Keratinocyte (primary cell): ENCODE measurements at regions not wholly inside any gene's neighbourhood (a gene's known extent, or its start where the extent isn't known, plus 50 kb on each side); places are given as distances from the start of the nearest gene placed in this dataset.

Experiments
- DNase-seq: peaks from one replicate; pipeline ENCODE4 v3.0.0-alpha.2; 2011; ENCODE audit warnings: low read depth, missing footprints, low spot score
- FAIRE-seq: peaks from 2 replicates; lab custom pipeline; 2011; peaks lifted over from hg19 to GRCh38; lab: Jason Lieb, UNC
- H2AFZ ChIP-seq: 2 replicates; pipeline ENCODE4 v1.6.0; 2012; ENCODE audit warnings: low read length, control low read depth, inconsistent platforms; ENCODE audit not compliant: control insufficient read depth
- H3K27ac ChIP-seq: 2 replicates; pipeline ENCODE4 v1.5.1; 2011; ENCODE audit warnings: low read length; ENCODE audit not compliant: control insufficient read depth, insufficient read depth
- H3K27me3 ChIP-seq: 3 replicates; pipeline ENCODE4 v1.6.0; 2011; ENCODE audit warnings: low read length; ENCODE audit not compliant: control insufficient read depth, insufficient read depth; ENCODE audit errors: extremely low read depth
- H3K36me3 ChIP-seq, 2 experiments: 2 replicates in 1 of 2; 3 replicates in 1 of 2; pipeline ENCODE4 v1.5.1; 2011; ENCODE audit warnings: low read length in 2 of 2, mild to moderate bottlenecking in 1 of 2; ENCODE audit not compliant: control insufficient read depth in 2 of 2, insufficient read depth in 2 of 2; ENCODE audit errors: extremely low read depth in 1 of 2
- H3K4me1 ChIP-seq: 3 replicates; pipeline ENCODE4 v1.5.1; 2011; ENCODE audit warnings: low read length; ENCODE audit not compliant: control insufficient read depth, insufficient read depth; ENCODE audit errors: extremely low read depth
- H3K4me2 ChIP-seq: 3 replicates; pipeline ENCODE4 v1.6.0; 2011; ENCODE audit warnings: low read depth, low read length; ENCODE audit not compliant: control insufficient read depth, insufficient read depth; ENCODE audit errors: extremely low read depth
- H3K4me3 ChIP-seq, 3 experiments: fragments of 200-600 bp in 1 of 3; sonication (generic) in 1 of 3; 2 replicates in 2 of 3; 3 replicates in 1 of 3; pipeline ENCODE4 v1.5.1; 2011 to 2016; ENCODE audit warnings: low read length in 3 of 3, mild to moderate bottlenecking in 3 of 3, control low read depth in 2 of 3, inconsistent platforms in 1 of 3, low read depth in 1 of 3, mixed read lengths in 1 of 3, mixed run types in 1 of 3, moderate library complexity in 1 of 3; ENCODE audit not compliant: control insufficient read depth in 2 of 3, insufficient read depth in 2 of 3; ENCODE audit errors: extremely low read depth in 1 of 3
- H3K79me2 ChIP-seq: 2 replicates; pipeline ENCODE4 v1.6.0; 2012; ENCODE audit warnings: low read length; ENCODE audit not compliant: control insufficient read depth, insufficient read depth
- H3K9ac ChIP-seq: 3 replicates; pipeline ENCODE4 v1.6.0; 2011; ENCODE audit warnings: low read length; ENCODE audit not compliant: control insufficient read depth, insufficient read depth; ENCODE audit errors: extremely low read depth
- H3K9me1 ChIP-seq: 3 replicates; pipeline ENCODE4 v1.6.0; 2011; ENCODE audit warnings: low read length; ENCODE audit not compliant: control insufficient read depth, insufficient read depth; ENCODE audit errors: extremely low read depth
- H3K9me3 ChIP-seq: 2 replicates; pipeline ENCODE4 v1.5.1; 2012; ENCODE audit warnings: low read depth, low read length; ENCODE audit not compliant: control insufficient read depth
- H4K20me1 ChIP-seq: 3 replicates; pipeline ENCODE4 v1.6.0; 2011; ENCODE audit warnings: low read length; ENCODE audit not compliant: control insufficient read depth, insufficient read depth; ENCODE audit errors: extremely low read depth
- EZH2 ChIP-seq: IDR thresholded peaks from one replicate; pipeline ENCODE4 v1.6.1; 2012; ENCODE audit warnings: inconsistent platforms, mild to moderate bottlenecking, low read length, moderate library complexity
- dilution Hi-C: fragments of 300-500 bp; cut with MboI; formaldehyde crosslinking; loops from one replicate; pipeline ENCODE4 v1.7.0; 2020; ENCODE audit warnings: low sequenced_read_pairs; ENCODE audit not compliant: extremely low pct_ligation_motif_present
- TF ChIP-seq, protein P1 (sequence below), 3 experiments: IDR thresholded peaks in 1 of 3; conservative IDR thresholded peaks in 1 of 3; optimal IDR thresholded peaks in 1 of 3; 2 replicates in 2 of 3; 3 replicates in 1 of 3; pipeline versions ENCODE3 to v1.5.1; 2011; ENCODE audit warnings: low read length in 3 of 3, mild to moderate bottlenecking in 3 of 3, moderate library complexity in 2 of 3, control low read depth in 1 of 3, inconsistent platforms in 1 of 3; ENCODE audit not compliant: insufficient read depth in 2 of 3; ENCODE audit errors: extremely low read depth in 1 of 3

DNA sequence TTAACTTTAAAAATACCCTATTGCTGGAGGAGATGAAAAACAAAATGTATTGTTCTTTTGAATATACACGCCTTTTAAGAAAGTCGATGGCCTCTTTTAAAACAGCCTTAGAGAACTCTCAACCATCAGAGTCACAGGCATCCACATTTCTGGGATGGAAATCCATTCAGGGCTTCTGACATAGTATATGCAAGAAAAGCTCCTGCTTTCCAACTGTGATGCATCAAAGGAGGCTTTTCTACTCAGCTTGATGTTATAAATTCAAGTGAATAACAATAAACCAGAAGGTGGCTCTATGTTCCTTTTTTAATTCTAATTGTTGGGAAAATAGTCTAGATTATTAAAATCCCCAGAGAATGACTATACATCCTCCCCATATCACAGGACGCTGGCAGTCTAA, 398.8 kb upstream of the CXADR start:
- dilution Hi-C loops: no loop called here
- Histone ChIP-seq H4K20me1 (no peaks in the 10 kb centered on the region), H3K9me1 (no peaks in the 10 kb centered on the region), H3K4me2 (no peak overlapping the region), H3K4me3 (no peak overlapping the region), H3K36me3 (no peaks in the 10 kb centered on the region), H2AFZ (no peak overlapping the region), H3K79me2 (no peaks in the 10 kb centered on the region), H3K9ac (no peak overlapping the region), H3K9me3 (no peaks in the 10 kb centered on the region), H3K27ac (no peak overlapping the region), H3K4me1 (no peaks in the 10 kb centered on the region), H3K27me3 (no peaks in the 10 kb centered on the region)
- FAIRE-seq: no peak
- no peak for DNase-seq
- TF ChIP-seq, protein P1, sequence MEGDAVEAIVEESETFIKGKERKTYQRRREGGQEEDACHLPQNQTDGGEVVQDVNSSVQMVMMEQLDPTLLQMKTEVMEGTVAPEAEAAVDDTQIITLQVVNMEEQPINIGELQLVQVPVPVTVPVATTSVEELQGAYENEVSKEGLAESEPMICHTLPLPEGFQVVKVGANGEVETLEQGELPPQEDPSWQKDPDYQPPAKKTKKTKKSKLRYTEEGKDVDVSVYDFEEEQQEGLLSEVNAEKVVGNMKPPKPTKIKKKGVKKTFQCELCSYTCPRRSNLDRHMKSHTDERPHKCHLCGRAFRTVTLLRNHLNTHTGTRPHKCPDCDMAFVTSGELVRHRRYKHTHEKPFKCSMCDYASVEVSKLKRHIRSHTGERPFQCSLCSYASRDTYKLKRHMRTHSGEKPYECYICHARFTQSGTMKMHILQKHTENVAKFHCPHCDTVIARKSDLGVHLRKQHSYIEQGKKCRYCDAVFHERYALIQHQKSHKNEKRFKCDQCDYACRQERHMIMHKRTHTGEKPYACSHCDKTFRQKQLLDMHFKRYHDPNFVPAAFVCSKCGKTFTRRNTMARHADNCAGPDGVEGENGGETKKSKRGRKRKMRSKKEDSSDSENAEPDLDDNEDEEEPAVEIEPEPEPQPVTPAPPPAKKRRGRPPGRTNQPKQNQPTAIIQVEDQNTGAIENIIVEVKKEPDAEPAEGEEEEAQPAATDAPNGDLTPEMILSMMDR (optimal IDR thresholded peaks at IDR 0.05 in 1 of 3, IDR thresholded peaks at IDR 0.05 in 1 of 3, conservative IDR thresholded peaks at IDR 0.05 in 1 of 3; ENCODE audit: extremely low read depth in 1 of 3, insufficient read depth in 2 of 3, low read length in 3 of 3): no peak
- no peak for TF ChIP-seq EZH2

DNA sequence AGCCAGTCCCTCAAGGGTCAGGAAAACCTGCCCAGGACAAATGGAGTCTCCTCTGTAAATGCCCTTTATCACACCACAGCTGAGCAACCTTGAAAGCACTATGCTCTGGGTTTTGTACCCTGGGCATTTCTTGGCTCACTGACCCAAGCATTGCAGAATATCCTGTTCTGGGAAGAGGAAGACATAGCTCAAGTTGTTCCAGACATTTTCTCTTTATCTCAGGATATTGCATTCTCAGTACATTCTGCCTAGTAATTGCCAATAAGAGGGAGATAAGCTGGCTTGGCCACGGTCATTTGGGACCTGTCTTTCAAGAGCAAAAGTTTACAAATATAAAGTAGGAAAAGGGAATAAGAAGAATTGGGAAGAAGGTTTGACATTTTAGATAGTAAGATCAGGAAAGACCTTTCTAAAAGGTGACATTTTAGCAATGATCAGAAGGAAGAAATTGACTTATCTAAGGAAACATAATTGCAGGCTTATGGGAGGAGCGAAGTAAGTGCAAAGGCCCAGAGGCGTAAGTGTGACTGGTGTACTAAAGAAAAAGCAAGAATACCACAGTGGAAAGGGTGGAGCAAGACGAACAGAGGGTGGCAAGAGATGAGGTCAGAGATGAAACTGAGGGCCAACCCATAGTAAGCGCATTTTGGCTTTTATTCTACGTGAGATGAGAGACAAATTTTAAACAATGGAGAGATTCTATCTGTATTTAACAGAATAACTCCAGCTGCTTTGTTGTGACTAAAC, 394.0 kb upstream of the CXADR start:
- no peak for FAIRE-seq

More for the DNA sequence above, 394.0 kb upstream of the CXADR start:
- Histone ChIP-seq H3K9me3 (no peaks in the 10 kb centered on the region), H3K36me3 (no peaks in the 10 kb centered on the region), H2AFZ (no peak overlapping the region), H3K9me1 (no peaks in the 10 kb centered on the region), H3K4me2 (no peak overlapping the region), H3K27me3 (no peaks in the 10 kb centered on the region), H3K79me2 (no peaks in the 10 kb centered on the region), H3K4me1 (no peaks in the 10 kb centered on the region), H4K20me1 (no peaks in the 10 kb centered on the region), H3K27ac (no peak overlapping the region), H3K4me3 (no peak overlapping the region), H3K9ac (no peak overlapping the region)
- no peak for DNase-seq
- dilution Hi-C loops: no loop called here
- TF ChIP-seq, protein P1 (optimal IDR thresholded peaks at IDR 0.05 in 1 of 3, IDR thresholded peaks at IDR 0.05 in 1 of 3, conservative IDR thresholded peaks at IDR 0.05 in 1 of 3; ENCODE audit: extremely low read depth in 1 of 3, insufficient read depth in 2 of 3, low read length in 3 of 3): no peak
- TF ChIP-seq EZH2: no peak
